ENCODE measurements at regions not wholly inside any gene's neighbourhood (a gene's known extent, or its start where the extent isn't known, plus 50 kb on each side); places are given as distances from the start of the nearest gene placed in this dataset.

DNA sequence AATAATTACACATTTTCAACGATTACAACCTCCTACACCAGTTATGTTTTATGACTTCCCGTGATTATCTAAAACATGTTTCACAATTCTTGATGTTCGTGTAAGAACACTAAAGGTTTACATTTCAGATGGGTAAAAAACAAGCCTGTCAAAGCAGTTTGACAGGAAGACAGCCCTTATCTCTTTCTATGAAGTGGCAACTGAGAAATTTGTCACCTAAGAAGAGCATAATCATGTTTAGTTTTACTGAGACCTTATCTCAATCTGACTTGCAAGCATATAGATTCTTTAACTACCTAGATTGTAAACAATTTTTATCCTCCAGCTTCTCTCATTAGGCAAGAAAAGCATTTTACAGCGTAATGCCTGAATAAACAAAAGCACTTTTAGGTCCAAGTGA is 218.4 kb upstream of the ZBED5 start:
- Histone ChIP-seq H3K9ac (no peak overlapping the region), H3K4me1 (peaks cover 7% of the 10 kb centered on the region), H3K4me3 (ENCODE audit: low read depth, low read length) (no peak overlapping the region), H3K4me2 (ENCODE audit: low read length) (no peak overlapping the region), H3K9me3 (ENCODE audit: control insufficient read depth, low read length) (no peaks in the 10 kb centered on the region), H3K36me3 (ENCODE audit: control insufficient read depth, insufficient read depth, low read length) (no peaks in the 10 kb centered on the region), H3K27ac (no peak overlapping the region), H2AFZ (no peak overlapping the region), H3K79me2 (no peaks in the 10 kb centered on the region), H3K27me3 (ENCODE audit: control insufficient read depth, insufficient read depth, low read length) (no peaks in the 10 kb centered on the region)
- TF ChIP-seq, protein P1, sequence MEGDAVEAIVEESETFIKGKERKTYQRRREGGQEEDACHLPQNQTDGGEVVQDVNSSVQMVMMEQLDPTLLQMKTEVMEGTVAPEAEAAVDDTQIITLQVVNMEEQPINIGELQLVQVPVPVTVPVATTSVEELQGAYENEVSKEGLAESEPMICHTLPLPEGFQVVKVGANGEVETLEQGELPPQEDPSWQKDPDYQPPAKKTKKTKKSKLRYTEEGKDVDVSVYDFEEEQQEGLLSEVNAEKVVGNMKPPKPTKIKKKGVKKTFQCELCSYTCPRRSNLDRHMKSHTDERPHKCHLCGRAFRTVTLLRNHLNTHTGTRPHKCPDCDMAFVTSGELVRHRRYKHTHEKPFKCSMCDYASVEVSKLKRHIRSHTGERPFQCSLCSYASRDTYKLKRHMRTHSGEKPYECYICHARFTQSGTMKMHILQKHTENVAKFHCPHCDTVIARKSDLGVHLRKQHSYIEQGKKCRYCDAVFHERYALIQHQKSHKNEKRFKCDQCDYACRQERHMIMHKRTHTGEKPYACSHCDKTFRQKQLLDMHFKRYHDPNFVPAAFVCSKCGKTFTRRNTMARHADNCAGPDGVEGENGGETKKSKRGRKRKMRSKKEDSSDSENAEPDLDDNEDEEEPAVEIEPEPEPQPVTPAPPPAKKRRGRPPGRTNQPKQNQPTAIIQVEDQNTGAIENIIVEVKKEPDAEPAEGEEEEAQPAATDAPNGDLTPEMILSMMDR (IDR thresholded peaks at IDR 0.05), result no peak

DNA sequence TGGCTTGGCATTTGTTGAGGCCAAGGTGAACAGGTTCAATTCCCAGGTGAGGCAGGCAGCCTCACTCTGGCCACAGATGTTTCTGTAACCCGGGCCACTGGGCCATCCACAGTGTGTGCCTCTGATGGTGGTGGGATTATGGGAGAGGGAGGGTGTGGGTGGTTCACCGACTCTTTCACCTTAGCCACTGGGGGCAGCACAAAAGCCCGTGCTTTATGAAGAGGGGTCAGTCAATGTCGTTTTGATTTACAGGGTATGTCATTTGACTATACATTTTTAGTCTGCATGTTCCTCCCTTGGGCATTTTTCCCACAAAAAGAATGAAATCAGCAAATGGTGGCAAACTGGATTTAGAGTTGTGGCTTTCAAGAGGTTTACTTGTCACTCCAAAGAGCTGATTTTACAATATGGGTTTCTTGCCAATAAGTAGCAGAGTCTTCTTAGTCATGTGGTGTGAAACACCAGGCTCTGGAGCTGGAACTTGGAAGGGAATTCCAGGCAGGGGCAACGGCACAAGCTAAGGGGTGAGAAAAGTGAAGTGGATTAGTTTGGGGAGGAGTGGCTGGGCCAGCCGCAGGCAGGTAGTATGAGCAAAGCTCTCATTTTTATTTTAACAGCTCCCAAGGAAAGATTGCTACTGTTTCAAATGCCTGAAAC is 217.8 kb upstream of the ZBED5 start:
- H3K27me3 ChIP-seq (ENCODE audit: control insufficient read depth, insufficient read depth, low read length), result no peaks in the 10 kb centered on the region
- no peak overlapping the region for H3K27ac ChIP-seq
- peaks cover under 1% of the 10 kb centered on the region for H3K4me1 ChIP-seq
- no peaks in the 10 kb centered on the region for H3K79me2 ChIP-seq
- H3K9me3 ChIP-seq (ENCODE audit: control insufficient read depth, low read length), result no peaks in the 10 kb centered on the region
- H3K4me3 ChIP-seq (ENCODE audit: low read depth, low read length), result no peak overlapping the region
- no peak overlapping the region for H3K9ac ChIP-seq
- H3K36me3 ChIP-seq (ENCODE audit: control insufficient read depth, insufficient read depth, low read length), result no peaks in the 10 kb centered on the region
- TF ChIP-seq, protein P1 (IDR thresholded peaks at IDR 0.05), result no peak
- H3K4me2 ChIP-seq (ENCODE audit: low read length), result no peak overlapping the region
- no peak overlapping the region for H2AFZ ChIP-seq

DNA sequence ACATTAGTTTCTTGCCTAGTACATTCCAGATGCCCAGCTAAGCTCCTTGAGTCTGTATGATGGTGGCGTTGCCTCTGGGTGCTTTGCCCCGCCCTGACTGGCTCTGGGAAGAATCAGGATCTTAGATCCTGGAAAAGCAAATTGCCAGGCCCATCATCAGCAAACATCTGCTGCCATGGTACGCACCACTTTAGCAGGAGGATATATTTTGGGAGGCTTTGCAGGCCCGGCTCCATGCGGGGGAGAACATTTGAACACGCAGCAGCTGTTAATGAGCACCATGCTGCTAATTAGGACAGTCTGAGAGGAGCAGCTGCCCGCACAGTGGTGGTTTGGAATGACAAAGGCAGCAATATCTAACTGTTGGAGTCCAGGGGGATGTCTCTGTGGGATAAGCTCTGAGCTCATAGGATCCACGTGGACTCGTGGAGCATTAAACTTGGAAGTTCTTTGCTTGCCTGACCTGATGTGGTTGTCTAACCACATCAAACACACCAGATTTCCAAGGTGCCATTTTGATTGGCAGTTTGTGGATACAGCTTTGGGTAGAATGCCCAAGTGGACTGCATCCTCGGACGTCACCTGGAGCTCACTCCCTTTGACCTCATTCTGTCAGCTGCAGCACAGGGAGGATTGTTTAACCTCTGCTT is 217.0 kb upstream of the ZBED5 start:
- no peak overlapping the region for H3K9ac ChIP-seq
- TF ChIP-seq, protein P1 (IDR thresholded peaks at IDR 0.05), result no peak
- H3K27ac ChIP-seq, result no peak overlapping the region
- no peaks in the 10 kb centered on the region for H3K4me1 ChIP-seq
- no peak overlapping the region for H3K4me2 ChIP-seq (ENCODE audit: low read length)
- no peak overlapping the region for H2AFZ ChIP-seq
- no peaks in the 10 kb centered on the region for H3K9me3 ChIP-seq (ENCODE audit: control insufficient read depth, low read length)
- no peak overlapping the region for H3K4me3 ChIP-seq (ENCODE audit: low read depth, low read length)
- H3K79me2 ChIP-seq, result no peaks in the 10 kb centered on the region
- H3K36me3 ChIP-seq (ENCODE audit: control insufficient read depth, insufficient read depth, low read length), result no peaks in the 10 kb centered on the region
- no peaks in the 10 kb centered on the region for H3K27me3 ChIP-seq (ENCODE audit: control insufficient read depth, insufficient read depth, low read length)

DNA sequence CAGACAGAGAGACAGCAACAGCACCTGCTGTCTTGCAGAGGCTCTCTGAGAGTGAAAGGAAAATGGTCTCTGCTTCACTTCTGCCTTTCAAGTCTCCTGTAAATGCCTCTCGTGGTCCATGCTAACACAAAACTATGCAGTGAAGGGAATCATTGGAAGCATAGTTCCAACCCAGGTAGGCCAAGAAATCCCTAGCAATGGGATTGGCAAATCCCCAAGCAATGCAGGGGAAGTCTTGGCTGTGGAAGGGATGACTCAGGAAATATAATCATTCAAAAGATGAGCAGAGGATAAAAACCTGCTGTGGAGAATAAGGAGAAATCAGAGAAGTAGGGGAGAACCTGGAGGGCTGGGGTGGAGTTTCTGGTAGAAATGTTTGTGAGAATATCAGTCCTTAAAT is 216.1 kb upstream of the ZBED5 start:
- no peak overlapping the region for H3K9ac ChIP-seq
- H3K36me3 ChIP-seq (ENCODE audit: control insufficient read depth, insufficient read depth, low read length), result no peaks in the 10 kb centered on the region
- H3K27me3 ChIP-seq (ENCODE audit: control insufficient read depth, insufficient read depth, low read length), result no peaks in the 10 kb centered on the region
- no peak overlapping the region for H3K4me3 ChIP-seq (ENCODE audit: low read depth, low read length)
- H3K27ac ChIP-seq, result no peak overlapping the region
- no peak overlapping the region for H3K4me2 ChIP-seq (ENCODE audit: low read length)
- no peaks in the 10 kb centered on the region for H3K9me3 ChIP-seq (ENCODE audit: control insufficient read depth, low read length)
- peak overlapping the region; percentile 33 for H2AFZ ChIP-seq
- TF ChIP-seq, protein P1 (IDR thresholded peaks at IDR 0.05), result no peak
- H3K79me2 ChIP-seq, result no peaks in the 10 kb centered on the region
- no peaks in the 10 kb centered on the region for H3K4me1 ChIP-seq

DNA sequence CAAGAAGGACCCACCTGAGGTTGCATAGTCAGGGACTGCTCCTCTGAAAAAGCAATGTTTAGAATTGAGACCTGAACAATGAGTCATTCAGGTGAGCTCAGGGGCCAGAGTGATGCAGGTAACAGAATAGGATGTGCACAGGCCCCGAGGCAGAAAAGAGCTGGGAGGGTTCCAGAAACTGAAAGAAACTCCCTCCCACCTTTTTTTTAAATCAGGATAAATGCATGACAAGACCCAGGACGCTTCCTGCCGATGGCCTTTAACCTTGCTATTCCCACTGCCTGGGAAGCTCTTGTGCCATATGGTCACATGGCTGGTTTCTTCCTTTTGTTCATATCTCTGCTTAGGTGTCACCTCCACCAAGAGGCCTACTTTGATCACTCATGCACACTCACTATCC is 214.2 kb upstream of the ZBED5 start:
- Histone ChIP-seq H3K27ac (no peak overlapping the region), H3K36me3 (ENCODE audit: control insufficient read depth, insufficient read depth, low read length) (no peaks in the 10 kb centered on the region), H3K4me3 (ENCODE audit: low read depth, low read length) (no peak overlapping the region), H2AFZ (no peak overlapping the region), H3K9me3 (ENCODE audit: control insufficient read depth, low read length) (no peaks in the 10 kb centered on the region), H3K27me3 (ENCODE audit: control insufficient read depth, insufficient read depth, low read length) (no peaks in the 10 kb centered on the region), H3K4me1 (no peaks in the 10 kb centered on the region), H3K4me2 (ENCODE audit: low read length) (no peak overlapping the region), H3K9ac (no peak overlapping the region), H3K79me2 (no peaks in the 10 kb centered on the region)
- TF ChIP-seq, protein P1 (IDR thresholded peaks at IDR 0.05), result no peak
